Testis (tissue), 2 donors: ENCODE measurements at regions not wholly inside any gene's neighbourhood (a gene's known extent, or its start where the extent isn't known, plus 50 kb on each side); places are given as distances from the start of the nearest gene placed in this dataset.

Experiments
- CTCF ChIP-seq, 3 experiments: fragments of 450-650 bp in 2 of 3; fragments of 200-600 bp in 1 of 3; sonication (generic) in 1 of 3; IDR thresholded peaks; one replicate each; pipeline ENCODE4 v1.5.1; 2016 to 2019; ENCODE audit warnings: antibody characterized with exemption in 3 of 3, mild to moderate bottlenecking in 2 of 3, moderate library complexity in 1 of 3
- POLR2A ChIP-seq: fragments of 450-650 bp; IDR thresholded peaks from one replicate; pipeline ENCODE4 v1.6.1; 2017; ENCODE audit warnings: antibody characterized with exemption, mild to moderate bottlenecking, moderate library complexity

- no peak for TF ChIP-seq CTCF (IDR thresholded peaks at IDR 0.05)
- TF ChIP-seq POLR2A = no peak
These were observed 684.8 kb downstream of the LRRC70 start for GRCh38 chr5:63263411-63263810.
